Osteoblast (primary cell): ENCODE measurements at regions not wholly inside any gene's neighbourhood (a gene's known extent, or its start where the extent isn't known, plus 50 kb on each side); places are given as distances from the start of the nearest gene placed in this dataset.
"Not testable (repeated sequence)": the region's sequence is repeated elsewhere in the genome, so short reads cannot be mapped to it uniquely, and the experiment has no call there.

ENCODE experiments used
- DNase-seq: peaks from one replicate; pipeline ENCODE4 v3.0.0; 2011; ENCODE audit warnings: low spot score, mixed read lengths; ENCODE audit not compliant: insufficient read length; ENCODE audit errors: missing footprints
- H2AFZ ChIP-seq: 2 replicates; pipeline ENCODE4 v1.6.0; 2011; ENCODE audit warnings: mild to moderate bottlenecking, low read length
- H3K27ac ChIP-seq: 2 replicates; pipeline ENCODE4 v1.5.1; 2011; ENCODE audit warnings: mild to moderate bottlenecking, low read depth, low read length, moderate library complexity
- H3K27me3 ChIP-seq: 2 replicates; pipeline ENCODE4 v1.6.0; 2012; ENCODE audit warnings: mild to moderate bottlenecking, control low read depth, inconsistent platforms, low read length, moderate library complexity; ENCODE audit not compliant: insufficient read depth
- H3K36me3 ChIP-seq: 2 replicates; pipeline ENCODE4 v1.5.1; 2011; ENCODE audit warnings: mild to moderate bottlenecking, low read length, control low read depth, moderate library complexity; ENCODE audit not compliant: insufficient read depth
- H3K4me1 ChIP-seq: 2 replicates; pipeline ENCODE4 v1.5.1; 2011; ENCODE audit warnings: mild to moderate bottlenecking, low read length, control low read depth, moderate library complexity; ENCODE audit not compliant: insufficient read depth
- H3K4me2 ChIP-seq: 2 replicates; pipeline ENCODE4 v1.6.0; 2011; ENCODE audit warnings: mild to moderate bottlenecking, low read length; ENCODE audit not compliant: insufficient read depth
- H3K4me3 ChIP-seq: fragments of 200-600 bp; sonication (generic); 3 replicates; pipeline ENCODE4 v1.5.1; 2012; ENCODE audit warnings: mild to moderate bottlenecking, low read length, inconsistent platforms; ENCODE audit not compliant: insufficient read depth
- H3K79me2 ChIP-seq: 2 replicates; pipeline ENCODE4 v1.6.0; 2012; ENCODE audit warnings: mild to moderate bottlenecking, low read length, control low read depth, inconsistent platforms; ENCODE audit not compliant: insufficient read depth
- H3K9me3 ChIP-seq: 2 replicates; pipeline ENCODE4 v1.5.1; 2011; ENCODE audit warnings: low read depth, low read length, control low read depth
- H4K20me1 ChIP-seq: 2 replicates; pipeline ENCODE4 v1.6.0; 2012; ENCODE audit warnings: mild to moderate bottlenecking, low read length, control low read depth; ENCODE audit not compliant: insufficient read depth
- TF ChIP-seq, protein P1 (sequence below): IDR thresholded peaks from 2 replicates; pipeline ENCODE4 v1.5.1; 2011; ENCODE audit warnings: mild to moderate bottlenecking, low read depth, low read length, moderate library complexity; ENCODE audit errors: extremely low read depth

DNA sequence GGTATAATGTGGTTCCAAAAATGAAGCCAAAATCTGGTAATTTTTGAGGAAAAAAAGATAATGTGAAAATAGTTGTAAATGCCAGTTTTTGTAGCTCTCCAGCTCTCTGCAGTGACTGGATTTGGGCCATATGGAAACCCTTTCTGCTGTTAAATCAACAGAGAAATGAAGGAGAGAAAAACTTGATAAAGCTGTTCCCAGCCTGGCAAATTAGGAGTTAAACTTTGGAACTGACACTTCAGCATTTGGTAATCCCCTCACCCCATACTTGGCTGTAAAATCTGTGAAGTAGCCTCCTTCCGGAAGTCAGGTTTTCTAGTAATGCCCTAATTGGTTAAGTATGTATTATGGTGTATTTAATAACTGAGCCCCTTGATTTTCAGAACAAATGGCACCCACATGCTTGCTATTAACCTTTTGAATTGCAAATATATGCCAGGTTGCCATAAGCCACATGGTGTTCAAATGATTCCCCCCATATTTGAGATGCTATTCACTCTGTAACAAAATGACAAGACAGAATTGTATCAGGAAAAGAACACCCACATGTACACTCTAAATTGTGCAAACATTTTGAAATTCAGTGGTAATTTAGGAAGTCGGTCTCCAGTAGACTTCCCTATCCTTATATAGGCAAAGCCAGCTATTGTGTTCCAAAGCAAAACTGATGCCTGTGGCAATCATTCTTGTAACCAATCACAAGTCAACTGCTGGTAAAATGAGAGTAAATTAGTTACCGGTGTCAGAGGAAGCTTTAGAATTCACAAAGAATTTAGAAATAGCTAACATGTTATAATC, 96.3 kb upstream of the ADAMTS3 start:
- Histone ChIP-seq H3K27ac (no peak overlapping the region), H3K4me2 (no peak overlapping the region), H3K4me1 (no peaks in the 10 kb centered on the region), H3K36me3 (no peaks in the 10 kb centered on the region), H3K27me3 (peaks cover 6% of the 10 kb centered on the region), H3K9me3 (no peaks in the 10 kb centered on the region), H3K4me3 (no peak overlapping the region), H2AFZ (no peak overlapping the region), H3K79me2 (no peaks in the 10 kb centered on the region), H4K20me1 (no peaks in the 10 kb centered on the region)
- TF ChIP-seq, protein P1, sequence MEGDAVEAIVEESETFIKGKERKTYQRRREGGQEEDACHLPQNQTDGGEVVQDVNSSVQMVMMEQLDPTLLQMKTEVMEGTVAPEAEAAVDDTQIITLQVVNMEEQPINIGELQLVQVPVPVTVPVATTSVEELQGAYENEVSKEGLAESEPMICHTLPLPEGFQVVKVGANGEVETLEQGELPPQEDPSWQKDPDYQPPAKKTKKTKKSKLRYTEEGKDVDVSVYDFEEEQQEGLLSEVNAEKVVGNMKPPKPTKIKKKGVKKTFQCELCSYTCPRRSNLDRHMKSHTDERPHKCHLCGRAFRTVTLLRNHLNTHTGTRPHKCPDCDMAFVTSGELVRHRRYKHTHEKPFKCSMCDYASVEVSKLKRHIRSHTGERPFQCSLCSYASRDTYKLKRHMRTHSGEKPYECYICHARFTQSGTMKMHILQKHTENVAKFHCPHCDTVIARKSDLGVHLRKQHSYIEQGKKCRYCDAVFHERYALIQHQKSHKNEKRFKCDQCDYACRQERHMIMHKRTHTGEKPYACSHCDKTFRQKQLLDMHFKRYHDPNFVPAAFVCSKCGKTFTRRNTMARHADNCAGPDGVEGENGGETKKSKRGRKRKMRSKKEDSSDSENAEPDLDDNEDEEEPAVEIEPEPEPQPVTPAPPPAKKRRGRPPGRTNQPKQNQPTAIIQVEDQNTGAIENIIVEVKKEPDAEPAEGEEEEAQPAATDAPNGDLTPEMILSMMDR = no peak
- DNase-seq = no peak

DNA sequence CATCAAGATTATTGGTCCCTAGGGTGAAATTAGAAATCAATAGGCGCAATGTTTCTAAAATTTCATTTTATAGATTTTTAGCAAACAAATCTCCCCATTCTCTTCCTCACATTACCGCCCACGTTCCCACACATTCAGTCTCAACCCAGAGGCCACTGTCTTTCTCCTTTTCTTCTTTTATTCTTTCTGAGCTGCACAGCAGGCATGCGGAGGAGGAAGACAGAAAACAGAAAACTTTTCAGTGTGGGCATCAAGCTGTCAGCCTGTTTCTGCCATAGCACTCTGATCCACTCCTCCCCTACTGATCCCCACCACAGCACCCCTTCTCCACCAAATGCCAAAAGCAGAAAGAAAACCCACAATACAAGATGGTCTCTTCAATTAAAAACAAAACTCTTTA, 94.8 kb upstream of the ADAMTS3 start:
- Histone ChIP-seq H2AFZ (no peak overlapping the region), H3K4me1 (no peaks in the 10 kb centered on the region), H3K27me3 (peaks cover 6% of the 10 kb centered on the region), H4K20me1 (no peaks in the 10 kb centered on the region), H3K4me3 (no peak overlapping the region), H3K4me2 (no peak overlapping the region), H3K36me3 (no peaks in the 10 kb centered on the region), H3K9me3 (no peaks in the 10 kb centered on the region), H3K79me2 (no peaks in the 10 kb centered on the region), H3K27ac (no peak overlapping the region)
- no peak for DNase-seq
- TF ChIP-seq, protein P1 = no peak

DNA sequence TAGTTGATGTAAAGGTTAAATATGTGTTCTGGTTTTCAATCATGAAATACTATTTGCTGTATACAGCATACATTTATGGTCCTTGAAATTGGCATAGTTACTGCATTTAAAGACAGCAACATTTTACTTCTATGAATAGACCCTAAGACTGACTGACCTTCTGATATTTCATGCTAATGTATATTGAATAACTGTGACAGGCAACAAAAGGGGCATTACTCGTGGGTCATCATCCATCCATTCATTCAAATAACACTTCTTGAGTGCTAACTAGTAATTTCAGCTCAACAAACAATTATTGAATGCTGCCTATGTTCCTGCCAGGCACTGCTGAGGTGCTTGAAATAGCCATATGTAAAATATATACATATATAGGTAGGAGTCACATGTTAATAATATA, 92.8 kb upstream of the ADAMTS3 start:
- Histone ChIP-seq H3K9me3 (no peaks in the 10 kb centered on the region), H3K4me3 (no peak overlapping the region), H3K4me2 (no peak overlapping the region), H3K36me3 (no peaks in the 10 kb centered on the region), H2AFZ (no peak overlapping the region), H3K27ac (no peak overlapping the region), H4K20me1 (no peaks in the 10 kb centered on the region), H3K4me1 (no peaks in the 10 kb centered on the region), H3K27me3 (peaks cover 6% of the 10 kb centered on the region), H3K79me2 (no peaks in the 10 kb centered on the region)
- no peak for DNase-seq
- TF ChIP-seq, protein P1 = no peak

DNA sequence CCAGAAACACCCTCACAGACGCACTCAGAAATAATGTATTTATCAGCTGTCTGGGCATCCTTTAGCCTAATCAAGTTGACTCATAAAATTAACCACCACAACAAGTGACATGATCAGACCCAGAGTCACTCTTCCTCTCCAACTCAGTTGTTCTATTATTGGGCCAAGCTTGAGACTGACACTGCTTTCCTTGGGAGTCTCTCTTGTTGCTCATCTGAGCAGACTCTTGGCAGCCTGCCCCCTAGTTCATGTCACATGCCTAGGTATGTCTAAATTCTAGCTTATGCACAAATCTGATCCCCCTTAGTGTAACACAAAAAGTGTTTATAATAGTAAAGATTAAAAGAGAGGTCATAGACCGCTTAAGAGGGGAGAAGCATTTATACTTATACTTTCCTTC, 72.6 kb upstream of the ADAMTS3 start:
- TF ChIP-seq, protein P1 = no peak
- no peaks in the 10 kb centered on the region for H3K4me1 ChIP-seq
- no peak overlapping the region for H2AFZ ChIP-seq
- H3K27ac ChIP-seq = no peak overlapping the region
- no peaks in the 10 kb centered on the region for H4K20me1 ChIP-seq
- H3K4me3 ChIP-seq = no peak overlapping the region
- no peak for DNase-seq
- no peaks in the 10 kb centered on the region for H3K79me2 ChIP-seq
- H3K36me3 ChIP-seq = no peaks in the 10 kb centered on the region
- no peak overlapping the region for H3K4me2 ChIP-seq
- peaks cover 2% of the 10 kb centered on the region for H3K9me3 ChIP-seq
- peaks cover 8% of the 10 kb centered on the region for H3K27me3 ChIP-seq

DNA sequence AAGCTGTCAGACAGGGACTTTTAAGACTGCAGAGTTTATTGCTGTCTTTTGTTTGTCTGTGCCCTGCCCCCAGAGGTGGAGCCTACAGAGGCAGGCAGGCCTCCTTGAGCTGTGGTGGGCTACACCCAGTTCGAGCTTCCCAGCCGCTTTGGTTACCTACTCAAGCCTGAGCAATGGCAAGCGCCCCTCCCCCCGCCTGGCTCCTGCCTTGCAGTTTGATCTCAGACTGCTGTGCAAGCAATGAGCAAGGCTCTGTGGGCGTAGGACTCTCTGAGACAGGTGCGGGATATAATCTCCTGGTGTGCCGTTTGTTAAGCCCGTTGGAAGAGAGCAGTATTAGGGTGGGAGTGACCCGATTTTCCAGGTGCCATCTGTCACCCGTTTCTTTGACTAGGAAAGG, 67.8 kb upstream of the ADAMTS3 start:
- H3K27me3 ChIP-seq, H3K4me3 ChIP-seq, H3K4me2 ChIP-seq, H2AFZ ChIP-seq, H4K20me1 ChIP-seq, DNase-seq, H3K9me3 ChIP-seq, H3K79me2 ChIP-seq, H3K27ac ChIP-seq, H3K4me1 ChIP-seq, H3K36me3 ChIP-seq: not testable (repeated sequence)

DNA sequence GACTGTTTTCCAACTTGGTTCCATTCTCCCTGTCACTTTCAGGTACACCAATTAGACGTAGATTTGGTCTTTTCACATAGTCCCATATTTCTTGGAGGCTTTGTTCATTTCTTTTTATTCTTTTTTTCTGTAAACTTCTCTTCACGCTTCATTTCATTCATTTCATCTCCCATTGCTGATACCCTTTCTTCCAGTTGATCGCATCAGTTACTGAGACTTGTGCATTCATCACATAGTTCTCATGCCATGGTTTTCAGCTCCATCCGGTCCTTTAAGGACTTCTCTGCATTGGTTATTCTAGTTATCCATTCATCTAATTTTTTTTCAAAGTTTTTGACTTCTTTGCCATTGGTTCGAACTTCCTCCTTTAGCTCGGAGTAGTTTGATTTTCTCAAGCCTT, 66.9 kb upstream of the ADAMTS3 start:
- not testable (repeated sequence) for H4K20me1 ChIP-seq

More for the DNA sequence above, 66.9 kb upstream of the ADAMTS3 start:
- DNase-seq, H3K9me3 ChIP-seq, H3K27me3 ChIP-seq, H3K36me3 ChIP-seq, H3K4me1 ChIP-seq, H3K4me3 ChIP-seq, H2AFZ ChIP-seq, H3K79me2 ChIP-seq, H3K4me2 ChIP-seq, H3K27ac ChIP-seq: not testable (repeated sequence)
